ENCODE measurements at regions not wholly inside any gene's neighbourhood (a gene's known extent, or its start where the extent isn't known, plus 50 kb on each side); places are given as distances from the start of the nearest gene placed in this dataset.

GRCh38 chr14:98564541-98564940 lies 707.5 kb downstream of the BCL11B start:
- no peak overlapping the region for H3K4me3 ChIP-seq
- no peak overlapping the region for H3K27ac ChIP-seq (replicated peaks in 1 of 4)
- no peaks in the 10 kb centered on the region for H3K9me3 ChIP-seq
- no peaks in the 10 kb centered on the region for H3K4me1 ChIP-seq
- peaks cover 0 to 11% (median 0%) of the 10 kb centered on the region in 4 donors for H3K27me3 ChIP-seq
- no peak for DNase-seq (ENCODE audit: extremely low spot score)
- H3K36me3 ChIP-seq: no peaks in the 10 kb centered on the region
- TF ChIP-seq POLR2AphosphoS5 (IDR thresholded peaks at IDR 0.05): no peak
- no peak for TF ChIP-seq EP300 (IDR thresholded peaks at IDR 0.05)
- TF ChIP-seq POLR2A (IDR thresholded peaks at IDR 0.05; ENCODE audit: low read depth): no peak
- TF ChIP-seq, protein P1, sequence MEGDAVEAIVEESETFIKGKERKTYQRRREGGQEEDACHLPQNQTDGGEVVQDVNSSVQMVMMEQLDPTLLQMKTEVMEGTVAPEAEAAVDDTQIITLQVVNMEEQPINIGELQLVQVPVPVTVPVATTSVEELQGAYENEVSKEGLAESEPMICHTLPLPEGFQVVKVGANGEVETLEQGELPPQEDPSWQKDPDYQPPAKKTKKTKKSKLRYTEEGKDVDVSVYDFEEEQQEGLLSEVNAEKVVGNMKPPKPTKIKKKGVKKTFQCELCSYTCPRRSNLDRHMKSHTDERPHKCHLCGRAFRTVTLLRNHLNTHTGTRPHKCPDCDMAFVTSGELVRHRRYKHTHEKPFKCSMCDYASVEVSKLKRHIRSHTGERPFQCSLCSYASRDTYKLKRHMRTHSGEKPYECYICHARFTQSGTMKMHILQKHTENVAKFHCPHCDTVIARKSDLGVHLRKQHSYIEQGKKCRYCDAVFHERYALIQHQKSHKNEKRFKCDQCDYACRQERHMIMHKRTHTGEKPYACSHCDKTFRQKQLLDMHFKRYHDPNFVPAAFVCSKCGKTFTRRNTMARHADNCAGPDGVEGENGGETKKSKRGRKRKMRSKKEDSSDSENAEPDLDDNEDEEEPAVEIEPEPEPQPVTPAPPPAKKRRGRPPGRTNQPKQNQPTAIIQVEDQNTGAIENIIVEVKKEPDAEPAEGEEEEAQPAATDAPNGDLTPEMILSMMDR (IDR thresholded peaks at IDR 0.05): no peak
- intact Hi-C loops (cut with DNase I): no loop called here

DNA sequence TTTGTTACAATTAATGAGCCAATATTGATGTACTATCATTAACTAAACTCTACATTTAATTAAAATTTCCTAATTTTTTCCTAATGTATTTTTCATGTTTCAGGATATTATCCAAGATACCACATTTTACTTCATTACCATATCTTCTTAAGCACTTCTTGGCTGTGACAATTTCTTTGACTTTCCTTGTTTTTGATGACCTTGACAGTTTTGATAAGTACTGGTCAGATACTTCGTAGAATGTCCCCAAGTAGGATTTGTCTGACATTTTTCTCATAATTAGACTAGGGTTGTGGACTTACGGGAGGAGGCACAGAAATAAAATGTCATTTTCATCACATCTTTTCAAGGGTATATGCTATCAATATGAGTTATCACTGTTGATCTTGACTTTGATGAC lies 700.9 kb downstream of the BCL11B start:
- DNase-seq (ENCODE audit: extremely low spot score): no peak
- intact Hi-C loops (cut with DNase I): no loop called here
- 85% methylated on average over 2 of the region's 2 CpGs for WGBS
- Histone ChIP-seq H3K36me3 (no peaks in the 10 kb centered on the region), H3K9me3 (peaks cover 0 to 16% (median 4%) of the 10 kb centered on the region in 4 donors), H3K4me1 (no peaks in the 10 kb centered on the region), H3K4me3 (no peak overlapping the region), H3K27me3 (no peaks in the 10 kb centered on the region), H3K27ac (replicated peaks in 1 of 4) (no peak overlapping the region)
- TF ChIP-seq EP300 (IDR thresholded peaks at IDR 0.05): no peak

- Histone ChIP-seq H3K4me3 (no peak overlapping the region), H3K27ac (replicated peaks in 1 of 4) (no peak overlapping the region), H3K9me3 (peaks cover 0 to 16% (median 4%) of the 10 kb centered on the region in 4 donors), H3K4me1 (no peaks in the 10 kb centered on the region), H3K36me3 (no peaks in the 10 kb centered on the region), H3K27me3 (no peaks in the 10 kb centered on the region)
- no peak for DNase-seq (ENCODE audit: extremely low spot score)
- 61% methylated on average over 2 of the region's 2 CpGs for WGBS
- no peak for TF ChIP-seq POLR2AphosphoS5 (IDR thresholded peaks at IDR 0.05)
- no peak for TF ChIP-seq EP300 (IDR thresholded peaks at IDR 0.05)
- TF ChIP-seq POLR2A (IDR thresholded peaks at IDR 0.05; ENCODE audit: low read depth): no peak
- TF ChIP-seq, protein P1 (IDR thresholded peaks at IDR 0.05): no peak
- intact Hi-C loops (cut with DNase I): no loop called here
Observed at GRCh38 chr14:98573082-98573481, 698.9 kb downstream of the BCL11B start.

DNA sequence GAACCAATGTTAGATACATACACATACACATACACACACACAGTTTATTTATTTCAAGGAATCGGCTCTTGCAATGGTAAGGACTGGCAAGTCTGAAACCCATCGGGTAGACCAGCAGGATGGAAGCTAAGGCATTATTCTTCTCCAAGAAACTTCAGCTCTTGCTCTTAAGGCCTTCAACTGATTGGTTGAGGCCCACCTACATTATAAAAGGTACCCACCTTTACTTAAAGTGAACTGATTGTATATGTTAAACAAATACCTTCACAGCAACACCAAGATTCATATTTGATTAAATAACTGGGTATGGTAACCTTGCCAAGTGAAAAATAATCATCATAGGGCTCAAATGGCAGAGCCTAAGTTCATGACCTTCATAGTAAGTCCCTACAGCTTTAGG lies 695.5 kb downstream of the BCL11B start:
- intact Hi-C loops (cut with DNase I): no loop called here
- no peak for TF ChIP-seq EP300 (IDR thresholded peaks at IDR 0.05)
- no peak for DNase-seq (ENCODE audit: extremely low spot score)
- peaks cover 0 to 11% (median 2%) of the 10 kb centered on the region in 4 donors for H3K9me3 ChIP-seq
- H3K4me3 ChIP-seq: no peak overlapping the region
- no peaks in the 10 kb centered on the region for H3K27me3 ChIP-seq
- no peaks in the 10 kb centered on the region for H3K4me1 ChIP-seq
- no peak overlapping the region for H3K27ac ChIP-seq (replicated peaks in 1 of 4)
- H3K36me3 ChIP-seq: no peaks in the 10 kb centered on the region
- 72% methylated on average over 2 of the region's 2 CpGs for WGBS

GRCh38 chr14:98578204-98578603 lies 693.8 kb downstream of the BCL11B start:
- DNase-seq (ENCODE audit: extremely low spot score): no peak
- intact Hi-C loops (cut with DNase I): no loop called here
- TF ChIP-seq EP300 (IDR thresholded peaks at IDR 0.05) (no peak), POLR2AphosphoS5 (IDR thresholded peaks at IDR 0.05) (no peak), POLR2A (IDR thresholded peaks at IDR 0.05; ENCODE audit: low read depth) (no peak)
- TF ChIP-seq, protein P1 (IDR thresholded peaks at IDR 0.05): no peak
- no peak overlapping the region for H3K27ac ChIP-seq (replicated peaks in 1 of 4)
- no peaks in the 10 kb centered on the region for H3K27me3 ChIP-seq
- H3K36me3 ChIP-seq: no peaks in the 10 kb centered on the region
- WGBS: 39% methylated on average over 2 of the region's 2 CpGs
- no peaks in the 10 kb centered on the region for H3K9me3 ChIP-seq
- H3K4me3 ChIP-seq: no peak overlapping the region
- no peaks in the 10 kb centered on the region for H3K4me1 ChIP-seq

- no peak overlapping the region for H3K27ac ChIP-seq (replicated peaks in 1 of 4)
- H3K4me3 ChIP-seq: no peak overlapping the region
- intact Hi-C loops (cut with DNase I): no loop called here
- TF ChIP-seq, protein P1 (IDR thresholded peaks at IDR 0.05): no peak
- TF ChIP-seq POLR2A (IDR thresholded peaks at IDR 0.05; ENCODE audit: low read depth) (no peak), POLR2AphosphoS5 (IDR thresholded peaks at IDR 0.05) (no peak), EP300 (IDR thresholded peaks at IDR 0.05) (no peak)
- H3K27me3 ChIP-seq: no peaks in the 10 kb centered on the region
- H3K9me3 ChIP-seq: no peaks in the 10 kb centered on the region
- 82% methylated on average over 1 of the region's 1 CpG for WGBS
- H3K4me1 ChIP-seq: no peaks in the 10 kb centered on the region
- H3K36me3 ChIP-seq: no peaks in the 10 kb centered on the region
- DNase-seq (ENCODE audit: extremely low spot score): no peak
Observed at GRCh38 chr14:98579140-98579539, 692.9 kb downstream of the BCL11B start.
